HG03095 (cell line): ENCODE measurements at regions not wholly inside any gene's neighbourhood (a gene's known extent, or its start where the extent isn't known, plus 50 kb on each side); places are given as distances from the start of the nearest gene placed in this dataset.
"Not testable (repeated sequence)": the region's sequence is repeated elsewhere in the genome, so short reads cannot be mapped to it uniquely, and the experiment has no call there.

Experiments used
- ATAC-seq: cut with Tn5 transposase; IDR thresholded peaks from one replicate; pipeline ENCODE4 v1.9.1; 2021; ENCODE audit warnings: moderate library complexity; ENCODE audit not compliant: unreplicated experiment

GRCh38 chr12:87021400-87021799 lies 765.2 kb upstream of the MGAT4C start:
- ATAC-seq, result no peak

- no peak for ATAC-seq
Observed at GRCh38 chr12:87020071-87020470, 763.9 kb upstream of the MGAT4C start.

GRCh38 chr12:87015352-87015751 lies 759.2 kb upstream of the MGAT4C start:
- no peak for ATAC-seq

- no peak for ATAC-seq
Observed at GRCh38 chr12:87008785-87009384, 752.7 kb upstream of the MGAT4C start.

GRCh38 chr12:87001102-87001501 lies 744.9 kb upstream of the MGAT4C start:
- no peak for ATAC-seq

GRCh38 chr12:86985298-86985697 lies 729.1 kb upstream of the MGAT4C start:
- no peak for ATAC-seq

- not testable (repeated sequence) for ATAC-seq
Observed at GRCh38 chr12:86970595-86970994, 714.4 kb upstream of the MGAT4C start.

- ATAC-seq, result no peak
Observed at GRCh38 chr12:86959766-86960458, 703.7 kb upstream of the MGAT4C start.

GRCh38 chr12:86950444-86950843 lies 694.3 kb upstream of the MGAT4C start:
- ATAC-seq, result no peak

- no peak for ATAC-seq
Observed at GRCh38 chr12:86950043-86950442, 693.9 kb upstream of the MGAT4C start.

- no peak for ATAC-seq
Observed at GRCh38 chr12:86948851-86949250, 692.7 kb upstream of the MGAT4C start.

- ATAC-seq, result no peak
Observed at GRCh38 chr12:86945685-86946196, 689.5 kb upstream of the MGAT4C start.

GRCh38 chr12:86944197-86944819 lies 688.1 kb upstream of the MGAT4C start:
- not testable (repeated sequence) for ATAC-seq

- no peak for ATAC-seq
Observed at GRCh38 chr12:86931714-86932113, 675.5 kb upstream of the MGAT4C start.

GRCh38 chr12:86929962-86930361 lies 673.8 kb upstream of the MGAT4C start:
- no peak for ATAC-seq

GRCh38 chr12:86917121-86917520 lies 660.9 kb upstream of the MGAT4C start:
- ATAC-seq, result no peak

GRCh38 chr12:86914721-86915120 lies 658.5 kb upstream of the MGAT4C start:
- ATAC-seq, result no peak

GRCh38 chr12:86911973-86912372 lies 655.8 kb upstream of the MGAT4C start:
- no peak for ATAC-seq

- no peak for ATAC-seq
Observed at GRCh38 chr12:86903159-86903558, 647.0 kb upstream of the MGAT4C start.

GRCh38 chr12:86860776-86861175 lies 604.6 kb upstream of the MGAT4C start:
- ATAC-seq, result no peak

- no peak for ATAC-seq
Observed at GRCh38 chr12:86852451-86852850, 596.3 kb upstream of the MGAT4C start.

GRCh38 chr12:86838711-86839110 lies 582.5 kb upstream of the MGAT4C start:
- no peak for ATAC-seq
